NB4 (cell line): ENCODE measurements at regions not wholly inside any gene's neighbourhood (a gene's known extent, or its start where the extent isn't known, plus 50 kb on each side); places are given as distances from the start of the nearest gene placed in this dataset.

Experiments used
- CTCF ChIP-seq: IDR thresholded peaks from one replicate; pipeline ENCODE4 v1.5.1; 2012; ENCODE audit warnings: low read depth, low read length
- MAX ChIP-seq: IDR thresholded peaks from 2 replicates; pipeline ENCODE4 v1.6.1; 2011; ENCODE audit warnings: low read depth, low read length
- MYC ChIP-seq: IDR thresholded peaks from 2 replicates; pipeline ENCODE4 v1.6.1; 2011; ENCODE audit warnings: low read depth, low read length
- POLR2A ChIP-seq: IDR thresholded peaks from 2 replicates; pipeline ENCODE4 v1.6.1; 2011; ENCODE audit warnings: mild to moderate bottlenecking; ENCODE audit not compliant: insufficient read length; ENCODE audit errors: extremely low read depth

GRCh38 chr2:51969347-51969746 is 937.4 kb upstream of the NRXN1 start:
- TF ChIP-seq CTCF (no peak), MYC (no peak), POLR2A (no peak), MAX (no peak)
